Esophagus (tissue), 2 donors: ENCODE measurements at regions not wholly inside any gene's neighbourhood (a gene's known extent, or its start where the extent isn't known, plus 50 kb on each side); places are given as distances from the start of the nearest gene placed in this dataset.
"Not testable (repeated sequence)": the region's sequence is repeated elsewhere in the genome, so short reads cannot be mapped to it uniquely, and the experiment has no call there.

ENCODE experiments used
- H3K27ac ChIP-seq, 2 donors: one replicate each; pipeline ENCODE4 v1.5.1; 2013; ENCODE audit warnings: low read depth in 2 of 2, mild to moderate bottlenecking in 2 of 2, inconsistent platforms in 1 of 2, low read length in 1 of 2, moderate library complexity in 1 of 2
- H3K27me3 ChIP-seq, 2 donors: one replicate each; pipeline ENCODE4 v1.6.1; 2013; ENCODE audit warnings: low read length in 2 of 2, control low read depth in 1 of 2, mild to moderate bottlenecking in 1 of 2; ENCODE audit not compliant: insufficient read depth in 2 of 2, control insufficient read depth in 1 of 2
- H3K36me3 ChIP-seq, 2 donors: one replicate each; pipeline ENCODE4 v1.6.1; 2013; ENCODE audit warnings: low read length in 1 of 2; ENCODE audit not compliant: control insufficient read depth in 2 of 2, insufficient read depth in 2 of 2
- H3K4me1 ChIP-seq, 2 donors: one replicate each; pipeline ENCODE4 v1.6.1; 2013; ENCODE audit warnings: low read length in 1 of 2; ENCODE audit not compliant: control insufficient read depth in 2 of 2, insufficient read depth in 2 of 2
- H3K4me3 ChIP-seq, 2 donors: one replicate each; pipeline ENCODE4 v1.5.1; 2013; ENCODE audit warnings: low read length in 2 of 2, mild to moderate bottlenecking in 2 of 2, low read depth in 1 of 2, moderate library complexity in 1 of 2
- H3K9me3 ChIP-seq, 2 donors: one replicate each; pipeline ENCODE4 v1.6.1; 2013; ENCODE audit warnings: mild to moderate bottlenecking in 2 of 2, low read depth in 1 of 2, low read length in 1 of 2, moderate library complexity in 1 of 2; ENCODE audit not compliant: control insufficient read depth in 2 of 2, insufficient read depth in 1 of 2
- WGBS, 2 donors: extraction: QIAGEN DNeasy Blood & Tissue Kit; methylation state at CpG; one replicate each; pipeline ENCODE4 v1.1.7; 2013; 5-methylcytosine and 5-hydroxymethylcytosine counted together
- donor health status: healthy with polysubstance abuse.
- donor health status: Bipolar disorder and iron deficiency.

- Histone ChIP-seq H3K27me3 (peaks cover 0 to 5% of the 10 kb centered on the region in 2 donors), H3K4me3 (no peak overlapping the region), H3K4me1 (no peaks in the 10 kb centered on the region), H3K27ac (no peak overlapping the region), H3K36me3 (no peaks in the 10 kb centered on the region), H3K9me3 (peaks cover 5 to 8% of the 10 kb centered on the region in 2 donors)
- 80 to 85% methylated on average over 10 to 12 of the region's 12 CpGs for WGBS, 2 donors
Observed at GRCh38 chr22:49699928-49700498, 127.7 kb downstream of the BRD1 start.

GRCh38 chr22:49699476-49699875, 128.2 kb downstream of the BRD1 start:
- Histone ChIP-seq H3K27me3 (peaks cover 0 to 5% of the 10 kb centered on the region in 2 donors), H3K36me3 (no peaks in the 10 kb centered on the region)
- WGBS, 2 donors: 63 to 67% methylated on average over 10 of the region's 10 CpGs

DNA sequence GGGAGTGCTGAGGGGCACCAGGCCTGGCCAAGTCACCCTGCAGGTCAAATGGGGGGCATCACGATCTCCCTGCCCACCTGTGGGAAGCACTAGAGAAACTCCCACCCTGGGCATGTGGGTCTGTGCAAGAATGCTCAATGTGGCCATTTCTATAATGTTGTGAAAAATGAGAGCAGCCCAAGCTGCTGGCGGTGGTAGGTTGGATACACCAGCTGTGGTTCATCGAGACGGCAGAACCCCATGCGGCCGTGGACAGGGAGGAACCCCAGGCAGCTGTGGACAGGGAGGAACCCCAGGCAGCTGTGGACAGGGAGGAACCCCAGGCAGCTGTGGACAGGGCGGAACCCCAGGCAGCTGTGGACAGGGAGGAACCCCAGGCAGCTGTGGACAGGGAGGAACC, 129.1 kb downstream of the BRD1 start:
- not testable (repeated sequence) for H3K27ac ChIP-seq, H3K36me3 ChIP-seq, H3K9me3 ChIP-seq, H3K4me1 ChIP-seq, H3K4me3 ChIP-seq, H3K27me3 ChIP-seq
- 80 to 83% methylated on average over 7 of the region's 7 CpGs for WGBS, 2 donors

More at GRCh38 chr22:49699476-49699875, 128.2 kb downstream of the BRD1 start:
- H3K9me3 ChIP-seq: peaks cover 5 to 8% of the 10 kb centered on the region in 2 donors
- H3K4me3 ChIP-seq: no peak overlapping the region
- no peak overlapping the region for H3K27ac ChIP-seq
- no peaks in the 10 kb centered on the region for H3K4me1 ChIP-seq

GRCh38 chr22:49697047-49697446, 130.6 kb downstream of the BRD1 start:
- H3K9me3 ChIP-seq: peaks cover 4 to 6% of the 10 kb centered on the region in 2 donors
- no peaks in the 10 kb centered on the region for H3K36me3 ChIP-seq
- no peaks in the 10 kb centered on the region for H3K27me3 ChIP-seq
- H3K27ac ChIP-seq: no peak overlapping the region
- no peak overlapping the region for H3K4me3 ChIP-seq
- WGBS, 2 donors: 81% methylated on average over 3 of the region's 3 CpGs
- no peaks in the 10 kb centered on the region for H3K4me1 ChIP-seq

DNA sequence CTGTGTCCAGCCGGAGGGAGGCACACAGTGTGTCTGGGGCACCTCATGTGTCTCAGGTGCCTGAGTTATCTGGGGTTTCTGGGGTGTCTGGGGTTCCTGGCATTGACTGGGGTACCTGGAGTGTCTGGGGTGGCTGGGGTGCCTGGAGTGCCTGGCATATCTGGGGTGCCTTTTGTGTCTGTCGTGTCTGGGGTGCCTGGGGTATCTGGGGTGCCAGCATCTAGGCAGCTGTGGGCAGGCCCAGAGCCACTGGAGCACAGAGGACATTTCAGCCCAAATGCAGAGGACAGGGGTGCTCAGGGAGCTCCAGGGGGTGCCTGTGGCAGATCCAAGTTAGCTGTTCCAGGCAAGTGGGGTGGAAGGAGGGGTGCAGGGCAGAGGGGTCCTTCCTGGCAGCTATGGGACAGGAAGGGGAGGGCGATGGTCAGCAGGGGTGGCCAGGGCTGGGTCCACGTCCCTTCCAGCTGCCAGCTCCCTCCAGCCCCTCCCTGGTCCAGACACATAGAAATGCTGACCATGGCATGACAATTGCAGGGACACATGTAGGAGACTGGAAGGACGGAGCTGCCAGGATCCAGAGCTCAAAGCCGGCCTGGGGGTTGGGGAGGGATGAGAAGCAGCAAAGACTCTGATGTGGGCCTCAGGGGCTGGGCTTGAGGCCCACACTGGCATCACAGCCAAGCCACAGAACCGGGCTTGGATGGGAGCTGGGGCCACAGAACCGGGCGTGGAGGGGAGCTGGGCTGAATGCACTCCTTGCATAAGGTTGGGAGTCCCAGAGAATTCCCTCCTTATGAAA, 133.0 kb downstream of the BRD1 start:
- no peak overlapping the region for H3K4me3 ChIP-seq
- peaks cover 2% of the 10 kb centered on the region in 2 donors for H3K9me3 ChIP-seq
- H3K36me3 ChIP-seq: no peaks in the 10 kb centered on the region
- no peak overlapping the region for H3K27ac ChIP-seq
- 65 to 71% methylated on average over 9 of the region's 9 CpGs for WGBS, 2 donors
- no peaks in the 10 kb centered on the region for H3K27me3 ChIP-seq
- H3K4me1 ChIP-seq: no peaks in the 10 kb centered on the region

DNA sequence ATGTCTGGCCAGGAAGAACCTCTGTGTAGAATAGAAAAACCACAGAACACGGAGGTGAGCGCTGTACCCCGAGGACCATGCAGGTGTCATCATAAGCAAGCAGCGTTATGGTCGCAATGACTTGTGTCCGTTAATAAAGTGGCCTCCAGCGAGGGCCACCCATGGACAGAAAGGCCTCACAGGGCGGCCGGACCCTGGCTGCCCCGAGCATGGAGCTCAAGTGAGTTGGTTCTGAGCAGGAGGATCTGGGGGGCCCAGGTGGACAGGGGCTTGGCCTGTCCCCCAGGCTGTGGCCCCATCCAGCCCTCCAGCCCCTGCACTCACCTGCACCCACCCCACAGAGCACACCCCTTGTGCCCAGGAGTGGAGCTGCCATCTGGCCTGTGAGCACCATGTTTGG, 133.8 kb downstream of the BRD1 start:
- WGBS, 2 donors: 85 to 88% methylated on average over 10 of the region's 10 CpGs

GRCh38 chr22:49693416-49693815, 134.3 kb downstream of the BRD1 start:
- WGBS, 2 donors: 58 to 59% methylated on average over 11 of the region's 11 CpGs
- peaks cover 2% of the 10 kb centered on the region in 2 donors for H3K9me3 ChIP-seq

More for the DNA sequence above, 133.8 kb downstream of the BRD1 start:
- Histone ChIP-seq H3K36me3 (no peaks in the 10 kb centered on the region), H3K9me3 (peaks cover 2% of the 10 kb centered on the region in 2 donors), H3K4me1 (no peaks in the 10 kb centered on the region), H3K4me3 (no peak overlapping the region), H3K27ac (no peak overlapping the region), H3K27me3 (no peaks in the 10 kb centered on the region)

GRCh38 chr22:49692499-49693225, 135.0 kb downstream of the BRD1 start:
- Histone ChIP-seq H3K4me3 (no peak overlapping the region), H3K9me3 (peaks cover 0 to 2% of the 10 kb centered on the region in 2 donors), H3K27me3 (no peaks in the 10 kb centered on the region), H3K36me3 (no peaks in the 10 kb centered on the region), H3K4me1 (no peaks in the 10 kb centered on the region), H3K27ac (no peak overlapping the region)
- 76 to 77% methylated on average over 18 of the region's 18 CpGs for WGBS, 2 donors

More at GRCh38 chr22:49693416-49693815, 134.3 kb downstream of the BRD1 start:
- Histone ChIP-seq H3K4me3 (no peak overlapping the region), H3K4me1 (no peaks in the 10 kb centered on the region), H3K36me3 (no peaks in the 10 kb centered on the region), H3K27me3 (no peaks in the 10 kb centered on the region), H3K27ac (no peak overlapping the region)

DNA sequence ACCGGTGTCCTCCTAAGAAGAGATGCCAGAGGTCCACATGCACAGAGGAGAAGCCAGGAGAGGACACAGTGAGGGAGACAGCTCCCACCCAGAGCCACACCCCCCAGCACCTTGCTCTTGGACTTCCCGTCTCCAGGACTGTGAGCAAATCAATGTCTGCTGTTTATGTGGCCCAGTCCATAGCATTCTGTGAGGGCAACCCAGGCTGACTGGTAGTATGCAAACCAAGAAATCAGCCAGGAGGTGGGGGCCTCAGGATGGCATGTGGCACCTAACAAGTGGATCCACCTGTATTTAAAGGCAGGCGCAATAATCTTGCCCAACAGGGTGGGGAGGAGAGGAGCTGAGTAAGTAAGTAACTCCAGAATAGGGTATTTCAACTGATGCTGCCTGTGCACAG, 136.4 kb downstream of the BRD1 start:
- Histone ChIP-seq H3K4me3 (no peak overlapping the region), H3K27me3 (no peaks in the 10 kb centered on the region), H3K4me1 (no peaks in the 10 kb centered on the region), H3K36me3 (no peaks in the 10 kb centered on the region), H3K9me3 (peaks cover 0 to 2% of the 10 kb centered on the region in 2 donors), H3K27ac (no peak overlapping the region)
- WGBS, 2 donors: 75 to 82% methylated on average over 3 of the region's 3 CpGs
